ENCODE measurements at regions not wholly inside any gene's neighbourhood (a gene's known extent, or its start where the extent isn't known, plus 50 kb on each side); places are given as distances from the start of the nearest gene placed in this dataset.

DNA sequence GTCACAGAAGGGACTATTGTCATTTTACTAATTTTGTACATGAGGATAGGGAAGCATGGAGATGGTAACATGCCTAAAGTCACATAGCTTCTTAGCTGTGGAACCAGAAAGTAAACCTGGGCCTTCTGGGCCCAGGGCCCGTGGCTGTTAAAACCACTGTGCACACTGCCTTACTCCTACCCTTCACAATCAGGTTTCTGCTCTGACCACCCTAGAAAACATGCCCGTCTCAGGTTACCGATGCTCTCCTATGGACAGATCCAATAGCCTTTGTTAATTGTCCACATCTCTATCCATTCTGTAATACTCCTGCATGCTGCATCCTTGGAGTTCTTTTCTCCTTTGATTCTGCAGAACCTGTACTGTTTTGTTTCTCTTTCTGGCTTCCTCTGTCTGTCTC is 79.0 kb upstream of the TACR1 start:
- TF ChIP-seq, protein P1, sequence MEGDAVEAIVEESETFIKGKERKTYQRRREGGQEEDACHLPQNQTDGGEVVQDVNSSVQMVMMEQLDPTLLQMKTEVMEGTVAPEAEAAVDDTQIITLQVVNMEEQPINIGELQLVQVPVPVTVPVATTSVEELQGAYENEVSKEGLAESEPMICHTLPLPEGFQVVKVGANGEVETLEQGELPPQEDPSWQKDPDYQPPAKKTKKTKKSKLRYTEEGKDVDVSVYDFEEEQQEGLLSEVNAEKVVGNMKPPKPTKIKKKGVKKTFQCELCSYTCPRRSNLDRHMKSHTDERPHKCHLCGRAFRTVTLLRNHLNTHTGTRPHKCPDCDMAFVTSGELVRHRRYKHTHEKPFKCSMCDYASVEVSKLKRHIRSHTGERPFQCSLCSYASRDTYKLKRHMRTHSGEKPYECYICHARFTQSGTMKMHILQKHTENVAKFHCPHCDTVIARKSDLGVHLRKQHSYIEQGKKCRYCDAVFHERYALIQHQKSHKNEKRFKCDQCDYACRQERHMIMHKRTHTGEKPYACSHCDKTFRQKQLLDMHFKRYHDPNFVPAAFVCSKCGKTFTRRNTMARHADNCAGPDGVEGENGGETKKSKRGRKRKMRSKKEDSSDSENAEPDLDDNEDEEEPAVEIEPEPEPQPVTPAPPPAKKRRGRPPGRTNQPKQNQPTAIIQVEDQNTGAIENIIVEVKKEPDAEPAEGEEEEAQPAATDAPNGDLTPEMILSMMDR (IDR thresholded peaks at IDR 0.05; ENCODE audit: low read depth, low read length, poor library complexity, severe bottlenecking): no peak
- TF ChIP-seq EZH2phosphoT487 (IDR thresholded peaks at IDR 0.05; ENCODE audit: borderline replicate concordance, low read length): no peak
